HG02763 (cell line): ENCODE measurements at regions not wholly inside any gene's neighbourhood (a gene's known extent, or its start where the extent isn't known, plus 50 kb on each side); places are given as distances from the start of the nearest gene placed in this dataset.

Experiments
- ATAC-seq: cut with Tn5 transposase; IDR thresholded peaks from one replicate; pipeline ENCODE4 v1.9.1; 2021; ENCODE audit warnings: mild to moderate bottlenecking, moderate library complexity; ENCODE audit not compliant: unreplicated experiment

GRCh38 chr7:17120756-17121155 is 177.7 kb upstream of the AHR start:
- ATAC-seq = no peak

- no peak for ATAC-seq
Observed at GRCh38 chr7:17121671-17122070, 176.8 kb upstream of the AHR start.

GRCh38 chr7:17123020-17123419 is 175.4 kb upstream of the AHR start:
- ATAC-seq = no peak

GRCh38 chr7:17126413-17127268 is 171.8 kb upstream of the AHR start:
- peak; percentile 71 for ATAC-seq

GRCh38 chr7:17129218-17129617 is 169.2 kb upstream of the AHR start:
- no peak for ATAC-seq

- no peak for ATAC-seq
Observed at GRCh38 chr7:17130281-17131059, 168.0 kb upstream of the AHR start.

GRCh38 chr7:17131060-17131345 is 167.4 kb upstream of the AHR start:
- ATAC-seq = no peak

GRCh38 chr7:17131983-17132655 is 166.3 kb upstream of the AHR start:
- peak; percentile 48 for ATAC-seq

GRCh38 chr7:17132726-17133125 is 165.7 kb upstream of the AHR start:
- ATAC-seq = no peak

- no peak for ATAC-seq
Observed at GRCh38 chr7:17133977-17134376, 164.5 kb upstream of the AHR start.

GRCh38 chr7:17134786-17135185 is 163.7 kb upstream of the AHR start:
- ATAC-seq = peak; percentile 82

- ATAC-seq = no peak
Observed at GRCh38 chr7:17136126-17136525, 162.3 kb upstream of the AHR start.

GRCh38 chr7:17139081-17139480 is 159.4 kb upstream of the AHR start:
- ATAC-seq = no peak

GRCh38 chr7:17140406-17140805 is 158.0 kb upstream of the AHR start:
- no peak for ATAC-seq

GRCh38 chr7:17142831-17143541 is 155.5 kb upstream of the AHR start:
- no peak for ATAC-seq

GRCh38 chr7:17144322-17144721 is 154.1 kb upstream of the AHR start:
- no peak for ATAC-seq

GRCh38 chr7:17146621-17147020 is 151.8 kb upstream of the AHR start:
- no peak for ATAC-seq

GRCh38 chr7:17147409-17147808 is 151.0 kb upstream of the AHR start:
- ATAC-seq = no peak

- no peak for ATAC-seq
Observed at GRCh38 chr7:17150018-17150417, 148.4 kb upstream of the AHR start.

- no peak for ATAC-seq
Observed at GRCh38 chr7:17152721-17153120, 145.7 kb upstream of the AHR start.

GRCh38 chr7:17153536-17153935 is 144.9 kb upstream of the AHR start:
- no peak for ATAC-seq
